Activated B cell treated with CpG ODN at 0.5 μM for 24 hours (primary cell): ENCODE measurements at regions not wholly inside any gene's neighbourhood (a gene's known extent, or its start where the extent isn't known, plus 50 kb on each side); places are given as distances from the start of the nearest gene placed in this dataset.

Experiments used
- ATAC-seq: fragments of 200-7000 bp; cut with Tn5 transposase; one replicate; pipeline ENCODE4 v1.10.0; 2021; ENCODE audit warnings: low read depth, mild to moderate bottlenecking, moderate library complexity
- CTCF ChIA-PET: fragments of 350-600 bp; sonication (Branson Sonifier 250); formaldehyde crosslinking; loops from one replicate; lab custom pipeline; 2021; ENCODE audit warnings: antibody characterized with exemption; lab: Charles Lee
- POLR2A ChIA-PET: fragments of 350-600 bp; sonication (Branson Sonifier 250); formaldehyde crosslinking; loops from one replicate; lab custom pipeline; 2021; ENCODE audit warnings: antibody characterized with exemption; lab: Charles Lee
- DNase-seq: peaks from one replicate; pipeline ENCODE4 v3.0.0; 2022
- H3K27ac Mint-ChIP-seq: one replicate; pipeline ENCODE4 v1.8.0; 2020; ENCODE audit warnings: mixed read lengths
- H3K27me3 Mint-ChIP-seq: one replicate; pipeline ENCODE4 v1.8.0; 2021; ENCODE audit warnings: mixed read lengths
- H3K36me3 Mint-ChIP-seq: one replicate; pipeline ENCODE4 v1.8.0; 2021; ENCODE audit warnings: low read depth, mixed read lengths
- H3K4me1 Mint-ChIP-seq: one replicate; pipeline ENCODE4 v1.8.0; 2021; ENCODE audit warnings: mixed read lengths
- H3K4me3 Mint-ChIP-seq: one replicate; pipeline ENCODE4 v1.8.0; 2020; ENCODE audit warnings: mild to moderate bottlenecking, mixed read lengths
- H3K9me3 Mint-ChIP-seq: one replicate; pipeline ENCODE4 v1.8.0; 2020; ENCODE audit warnings: mixed read lengths
- intact Hi-C: fragments of 100-400 bp; cut with micrococcal nuclease; formaldehyde crosslinking; loops from one replicate; pipeline ENCODE4 v1.15.1; 2024
- TF ChIP-seq, protein P1 (sequence below): fragments of 200-600 bp; IDR thresholded peaks from one replicate; pipeline ENCODE4 v1.8.0; 2022; ENCODE audit warnings: antibody characterized with exemption, mild to moderate bottlenecking

GRCh38 chr10:28853195-28853594 lies 175.9 kb downstream of the BAMBI start:
- POLR2A ChIA-PET = no interaction called here
- ATAC-seq = no peak
- H3K36me3 Mint-ChIP-seq = no peaks in the 10 kb centered on the region

GRCh38 chr10:28857164-28857563 lies 179.8 kb downstream of the BAMBI start:
- CTCF ChIA-PET = no interaction called here
- Mint-ChIP-seq H3K4me1 (no peaks in the 10 kb centered on the region), H3K4me3 (no peak overlapping the region), H3K36me3 (no peaks in the 10 kb centered on the region), H3K9me3 (no peaks in the 10 kb centered on the region), H3K27ac (no peak overlapping the region), H3K27me3 (no peaks in the 10 kb centered on the region)
- DNase-seq = no peak
- TF ChIP-seq, protein P1, sequence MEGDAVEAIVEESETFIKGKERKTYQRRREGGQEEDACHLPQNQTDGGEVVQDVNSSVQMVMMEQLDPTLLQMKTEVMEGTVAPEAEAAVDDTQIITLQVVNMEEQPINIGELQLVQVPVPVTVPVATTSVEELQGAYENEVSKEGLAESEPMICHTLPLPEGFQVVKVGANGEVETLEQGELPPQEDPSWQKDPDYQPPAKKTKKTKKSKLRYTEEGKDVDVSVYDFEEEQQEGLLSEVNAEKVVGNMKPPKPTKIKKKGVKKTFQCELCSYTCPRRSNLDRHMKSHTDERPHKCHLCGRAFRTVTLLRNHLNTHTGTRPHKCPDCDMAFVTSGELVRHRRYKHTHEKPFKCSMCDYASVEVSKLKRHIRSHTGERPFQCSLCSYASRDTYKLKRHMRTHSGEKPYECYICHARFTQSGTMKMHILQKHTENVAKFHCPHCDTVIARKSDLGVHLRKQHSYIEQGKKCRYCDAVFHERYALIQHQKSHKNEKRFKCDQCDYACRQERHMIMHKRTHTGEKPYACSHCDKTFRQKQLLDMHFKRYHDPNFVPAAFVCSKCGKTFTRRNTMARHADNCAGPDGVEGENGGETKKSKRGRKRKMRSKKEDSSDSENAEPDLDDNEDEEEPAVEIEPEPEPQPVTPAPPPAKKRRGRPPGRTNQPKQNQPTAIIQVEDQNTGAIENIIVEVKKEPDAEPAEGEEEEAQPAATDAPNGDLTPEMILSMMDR = no peak
- ATAC-seq = no peak
- intact Hi-C loops = no loop called here
- POLR2A ChIA-PET = no interaction called here

More at GRCh38 chr10:28853195-28853594, 175.9 kb downstream of the BAMBI start:
- Mint-ChIP-seq H3K9me3 (no peaks in the 10 kb centered on the region), H3K4me1 (no peaks in the 10 kb centered on the region), H3K27me3 (no peaks in the 10 kb centered on the region), H3K4me3 (no peak overlapping the region), H3K27ac (no peak overlapping the region)
- CTCF ChIA-PET = no interaction called here
- intact Hi-C loops = no loop called here
- DNase-seq = no peak
- TF ChIP-seq, protein P1 = no peak

GRCh38 chr10:28858646-28859045 lies 181.3 kb downstream of the BAMBI start:
- H3K9me3 Mint-ChIP-seq = no peaks in the 10 kb centered on the region
- TF ChIP-seq, protein P1 = no peak
- POLR2A ChIA-PET = no interaction called here
- no peak for DNase-seq
- no peak for ATAC-seq
- no peaks in the 10 kb centered on the region for H3K36me3 Mint-ChIP-seq
- H3K4me3 Mint-ChIP-seq = no peak overlapping the region
- no peak overlapping the region for H3K27ac Mint-ChIP-seq
- H3K4me1 Mint-ChIP-seq = no peaks in the 10 kb centered on the region
- intact Hi-C loops = no loop called here
- no peaks in the 10 kb centered on the region for H3K27me3 Mint-ChIP-seq
- CTCF ChIA-PET = no interaction called here

DNA sequence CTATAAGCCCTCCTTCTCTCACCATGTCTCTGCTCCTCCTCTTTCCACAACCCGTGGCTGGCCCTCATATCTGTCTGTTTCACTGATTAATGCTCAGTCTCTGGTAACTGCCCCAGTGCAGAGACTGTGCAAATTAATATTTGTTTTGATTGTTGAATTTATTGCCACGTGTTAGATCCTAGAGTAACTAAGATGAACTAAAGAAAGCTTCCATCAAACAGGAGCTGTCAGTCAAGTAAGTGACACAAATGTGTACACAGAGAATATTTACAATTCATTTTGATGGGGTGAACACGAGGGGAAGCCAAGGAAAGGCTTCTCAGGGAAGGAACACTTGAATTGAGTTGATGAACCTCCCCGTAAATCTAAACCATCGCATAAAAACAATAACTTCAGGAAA lies 182.5 kb downstream of the BAMBI start:
- H3K36me3 Mint-ChIP-seq = no peaks in the 10 kb centered on the region
- H3K4me3 Mint-ChIP-seq = no peak overlapping the region
- no peaks in the 10 kb centered on the region for H3K9me3 Mint-ChIP-seq
- DNase-seq (no peak), ATAC-seq (no peak)
- ChIA-PET POLR2A (no interaction called here), CTCF (no interaction called here)
- no peaks in the 10 kb centered on the region for H3K27me3 Mint-ChIP-seq
- TF ChIP-seq, protein P1 = no peak
- H3K4me1 Mint-ChIP-seq = no peaks in the 10 kb centered on the region
- H3K27ac Mint-ChIP-seq = no peak overlapping the region
- intact Hi-C loops = no loop called here

GRCh38 chr10:28862219-28862618 lies 184.9 kb downstream of the BAMBI start:
- intact Hi-C loops = no loop called here
- POLR2A ChIA-PET = no interaction called here
- Mint-ChIP-seq H3K9me3 (no peaks in the 10 kb centered on the region), H3K4me3 (no peak overlapping the region), H3K27me3 (no peaks in the 10 kb centered on the region), H3K36me3 (no peaks in the 10 kb centered on the region), H3K27ac (no peak overlapping the region), H3K4me1 (no peaks in the 10 kb centered on the region)
- TF ChIP-seq, protein P1 = no peak
- ATAC-seq (no peak), DNase-seq (no peak)
- CTCF ChIA-PET = no interaction called here
